Loucy (cell line): ENCODE measurements at regions not wholly inside any gene's neighbourhood (a gene's known extent, or its start where the extent isn't known, plus 50 kb on each side); places are given as distances from the start of the nearest gene placed in this dataset.

ENCODE experiments used
- CTCF ChIP-seq: fragments of 200-600 bp; sonication (generic); conservative IDR thresholded peaks from 2 replicates; pipeline ENCODE4 v1.5.1; 2014; ENCODE audit warnings: mild to moderate bottlenecking, antibody characterized with exemption, low read length
- EZH2phosphoT487 ChIP-seq: fragments of 200-600 bp; IDR thresholded peaks from 2 replicates; pipeline ENCODE4 v1.6.1; 2018; ENCODE audit warnings: antibody characterized with exemption, mild to moderate bottlenecking, moderate library complexity, borderline replicate concordance

- TF ChIP-seq CTCF (no peak), EZH2phosphoT487 (no peak)
These were observed 213.0 kb upstream of the DTNBP1 start for GRCh38 chr6:15875797-15876196.
